GM12892 (cell line): ENCODE measurements at regions not wholly inside any gene's neighbourhood (a gene's known extent, or its start where the extent isn't known, plus 50 kb on each side); places are given as distances from the start of the nearest gene placed in this dataset.

Experiments
- POLR2A ChIP-seq: IDR thresholded peaks from 2 replicates; pipeline ENCODE4 v1.6.1; 2011; ENCODE audit warnings: low read depth, low read length, control low read depth
- POLR2AphosphoS5 ChIP-seq: IDR thresholded peaks from 2 replicates; pipeline ENCODE4 v1.6.1; 2011; ENCODE audit warnings: low read depth, low read length, control low read depth

DNA sequence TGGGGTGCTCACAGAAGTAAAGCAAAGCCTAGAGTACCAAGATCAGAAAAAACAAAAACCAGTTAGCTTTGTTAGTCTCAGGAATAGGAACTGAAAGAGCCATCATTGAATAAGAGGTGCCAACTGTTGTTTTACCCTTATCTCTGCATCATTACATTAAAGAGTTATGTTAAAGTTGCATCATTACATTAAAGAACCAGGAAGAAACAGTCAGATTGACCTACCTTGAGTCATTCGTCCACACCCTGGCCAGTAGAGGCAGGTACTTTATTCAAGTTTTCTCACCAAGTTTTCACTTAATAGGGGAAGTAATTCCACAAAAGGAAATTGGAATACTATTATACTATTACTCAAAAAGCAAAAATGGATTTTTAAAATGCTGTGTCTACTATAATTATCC lies 121.7 kb upstream of the CNOT2 start:
- TF ChIP-seq POLR2AphosphoS5 (no peak), POLR2A (no peak)
